Nephron progenitor cell (in vitro differentiated cells): ENCODE measurements at regions not wholly inside any gene's neighbourhood (a gene's known extent, or its start where the extent isn't known, plus 50 kb on each side); places are given as distances from the start of the nearest gene placed in this dataset.
"Not testable (repeated sequence)": the region's sequence is repeated elsewhere in the genome, so short reads cannot be mapped to it uniquely, and the experiment has no call there.

Experiments used
- DNase-seq: peaks from one replicate; pipeline ENCODE4 v3.0.0; 2021
- H3K27ac Mint-ChIP-seq: 2 replicates; pipeline ENCODE4 v1.8.0; 2021; ENCODE audit warnings: mild to moderate bottlenecking, moderate library complexity, mixed read lengths
- H3K27me3 Mint-ChIP-seq: 2 replicates; pipeline ENCODE4 v1.8.0; 2021; ENCODE audit warnings: mild to moderate bottlenecking, low read depth, mixed read lengths; ENCODE audit not compliant: poor library complexity
- H3K36me3 Mint-ChIP-seq: 2 replicates; pipeline ENCODE4 v1.8.0; 2021; ENCODE audit warnings: low read depth, mixed read lengths
- H3K4me1 Mint-ChIP-seq: 2 replicates; pipeline ENCODE4 v1.8.0; 2021; ENCODE audit warnings: mixed read lengths
- H3K4me3 Mint-ChIP-seq: 2 replicates; pipeline ENCODE4 v1.8.0; 2021; ENCODE audit warnings: mild to moderate bottlenecking, moderate library complexity, mixed read lengths
- H3K9me3 Mint-ChIP-seq: 2 replicates; pipeline ENCODE4 v1.8.0; 2021; ENCODE audit warnings: mild to moderate bottlenecking, moderate library complexity, mixed read lengths
- CTCF ChIP-seq: fragments of 200-600 bp; sonication (generic); IDR thresholded peaks from 2 replicates; pipeline ENCODE4 v1.5.0; 2021; ENCODE audit warnings: antibody characterized with exemption

DNA sequence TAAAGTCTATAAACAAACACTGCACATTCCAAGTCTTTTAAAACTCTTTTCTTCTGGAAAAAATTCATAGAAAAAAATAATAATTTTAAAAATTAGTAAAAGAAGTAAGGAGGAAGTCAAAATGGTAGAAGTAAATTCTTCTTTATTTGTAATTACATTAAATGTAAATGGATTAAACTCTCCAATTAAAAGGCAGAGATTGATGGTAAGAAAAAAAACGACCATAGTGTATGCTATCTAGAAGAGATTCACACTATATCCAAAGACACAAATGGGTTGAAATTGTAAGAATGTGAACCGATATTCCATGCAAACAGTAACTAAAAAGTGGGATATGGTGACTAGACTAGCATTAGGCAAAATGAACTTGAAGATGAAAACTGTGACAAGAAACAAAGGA lies 1196.1 kb upstream of the CDH2 start:
- no peak for DNase-seq
- no peak for TF ChIP-seq CTCF

GRCh38 chr18:29361843-29362242 lies 1184.9 kb upstream of the CDH2 start:
- DNase-seq: peak; percentile 5
- Mint-ChIP-seq H3K4me1 (peaks cover 10% of the 10 kb centered on the region), H3K4me3 (no peak overlapping the region), H3K27me3 (no peaks in the 10 kb centered on the region), H3K27ac (no peak overlapping the region), H3K36me3 (no peaks in the 10 kb centered on the region), H3K9me3 (no peaks in the 10 kb centered on the region)
- TF ChIP-seq CTCF: no peak

More for the DNA sequence above, 1196.1 kb upstream of the CDH2 start:
- Mint-ChIP-seq H3K36me3 (no peaks in the 10 kb centered on the region), H3K4me3 (no peak overlapping the region), H3K27ac (no peak overlapping the region), H3K9me3 (peaks cover 17% of the 10 kb centered on the region), H3K27me3 (no peaks in the 10 kb centered on the region), H3K4me1 (no peaks in the 10 kb centered on the region)

GRCh38 chr18:29360659-29361058 lies 1183.7 kb upstream of the CDH2 start:
- not testable (repeated sequence) for DNase-seq, H3K9me3 Mint-ChIP-seq, H3K27me3 Mint-ChIP-seq, H3K4me1 Mint-ChIP-seq, H3K36me3 Mint-ChIP-seq, H3K4me3 Mint-ChIP-seq
- H3K27ac Mint-ChIP-seq: peak overlapping the region; percentile 24

GRCh38 chr18:29359222-29359621 lies 1182.3 kb upstream of the CDH2 start:
- H3K36me3 Mint-ChIP-seq, H3K27me3 Mint-ChIP-seq, DNase-seq, H3K4me1 Mint-ChIP-seq, H3K9me3 Mint-ChIP-seq, H3K27ac Mint-ChIP-seq, H3K4me3 Mint-ChIP-seq: not testable (repeated sequence)

GRCh38 chr18:29351171-29351570 lies 1174.2 kb upstream of the CDH2 start:
- DNase-seq: no peak
- H3K9me3 Mint-ChIP-seq: peaks cover 10% of the 10 kb centered on the region
- H3K36me3 Mint-ChIP-seq: no peaks in the 10 kb centered on the region
- no peak overlapping the region for H3K27ac Mint-ChIP-seq
- H3K4me1 Mint-ChIP-seq: no peaks in the 10 kb centered on the region
- no peak for TF ChIP-seq CTCF
- H3K27me3 Mint-ChIP-seq: no peaks in the 10 kb centered on the region
- H3K4me3 Mint-ChIP-seq: no peak overlapping the region

GRCh38 chr18:29328932-29329331 lies 1152.0 kb upstream of the CDH2 start:
- Mint-ChIP-seq H3K4me1 (no peaks in the 10 kb centered on the region), H3K4me3 (no peak overlapping the region), H3K9me3 (peaks cover 23% of the 10 kb centered on the region), H3K27ac (no peak overlapping the region), H3K36me3 (no peaks in the 10 kb centered on the region), H3K27me3 (no peaks in the 10 kb centered on the region)
- DNase-seq: no peak
- no peak for TF ChIP-seq CTCF

DNA sequence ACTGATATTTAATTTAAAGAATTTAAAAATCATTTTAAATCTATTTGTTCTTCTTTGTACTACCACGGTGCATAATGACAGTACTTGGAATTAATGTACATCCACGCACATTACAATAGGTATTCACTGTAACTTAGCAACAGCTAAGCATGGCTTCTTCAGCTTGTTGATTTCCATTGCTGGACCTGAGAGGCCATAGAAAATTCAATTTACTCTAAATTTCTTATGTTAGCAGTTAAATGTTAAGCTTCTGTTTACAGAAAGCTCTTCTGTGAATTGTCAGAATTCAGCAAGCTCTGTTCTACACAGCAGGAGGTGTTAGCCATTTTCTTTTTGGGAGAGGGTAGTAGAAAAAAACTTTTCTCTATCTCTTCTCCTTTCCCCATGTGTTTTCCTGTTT lies 1149.3 kb upstream of the CDH2 start:
- Mint-ChIP-seq H3K9me3 (peaks cover 23% of the 10 kb centered on the region), H3K27ac (no peak overlapping the region), H3K4me3 (no peak overlapping the region), H3K4me1 (no peaks in the 10 kb centered on the region), H3K36me3 (no peaks in the 10 kb centered on the region), H3K27me3 (no peaks in the 10 kb centered on the region)
- DNase-seq: no peak
- no peak for TF ChIP-seq CTCF
